Astrocyte (in vitro differentiated cells and primary cell): ENCODE measurements at regions not wholly inside any gene's neighbourhood (a gene's known extent, or its start where the extent isn't known, plus 50 kb on each side); places are given as distances from the start of the nearest gene placed in this dataset.

Experiments used
- EZH2 ChIP-seq: IDR thresholded peaks from 2 replicates; pipeline ENCODE4 v1.6.1; 2012; ENCODE audit warnings: mild to moderate bottlenecking, low read length, inconsistent platforms; ENCODE audit not compliant: insufficient read depth
- TF ChIP-seq, protein P1 (sequence below): IDR thresholded peaks from 2 replicates; pipeline ENCODE4 v1.5.1; 2011; ENCODE audit warnings: low read depth, mild to moderate bottlenecking, inconsistent platforms, low read length, moderate library complexity; ENCODE audit not compliant: insufficient read depth

DNA sequence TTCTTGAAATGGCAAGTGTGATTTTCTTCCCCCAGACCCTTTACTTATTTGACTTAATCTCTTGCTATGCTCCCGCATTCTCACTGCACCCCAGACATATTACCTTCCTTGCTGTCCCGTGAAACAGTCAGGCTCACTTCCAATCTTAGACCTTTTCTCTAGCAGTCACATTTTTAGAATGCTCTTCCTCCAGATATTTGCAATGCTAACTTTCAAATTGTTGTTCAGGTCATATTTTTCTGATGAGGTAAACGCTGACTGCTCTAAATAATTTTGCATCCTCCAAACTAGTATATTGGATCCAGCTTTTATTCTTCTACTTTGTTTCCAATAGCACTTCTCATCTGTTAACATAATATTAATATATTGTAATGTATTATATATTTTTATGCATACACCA lies 648.2 kb upstream of the NEGR1 start:
- TF ChIP-seq, protein P1, sequence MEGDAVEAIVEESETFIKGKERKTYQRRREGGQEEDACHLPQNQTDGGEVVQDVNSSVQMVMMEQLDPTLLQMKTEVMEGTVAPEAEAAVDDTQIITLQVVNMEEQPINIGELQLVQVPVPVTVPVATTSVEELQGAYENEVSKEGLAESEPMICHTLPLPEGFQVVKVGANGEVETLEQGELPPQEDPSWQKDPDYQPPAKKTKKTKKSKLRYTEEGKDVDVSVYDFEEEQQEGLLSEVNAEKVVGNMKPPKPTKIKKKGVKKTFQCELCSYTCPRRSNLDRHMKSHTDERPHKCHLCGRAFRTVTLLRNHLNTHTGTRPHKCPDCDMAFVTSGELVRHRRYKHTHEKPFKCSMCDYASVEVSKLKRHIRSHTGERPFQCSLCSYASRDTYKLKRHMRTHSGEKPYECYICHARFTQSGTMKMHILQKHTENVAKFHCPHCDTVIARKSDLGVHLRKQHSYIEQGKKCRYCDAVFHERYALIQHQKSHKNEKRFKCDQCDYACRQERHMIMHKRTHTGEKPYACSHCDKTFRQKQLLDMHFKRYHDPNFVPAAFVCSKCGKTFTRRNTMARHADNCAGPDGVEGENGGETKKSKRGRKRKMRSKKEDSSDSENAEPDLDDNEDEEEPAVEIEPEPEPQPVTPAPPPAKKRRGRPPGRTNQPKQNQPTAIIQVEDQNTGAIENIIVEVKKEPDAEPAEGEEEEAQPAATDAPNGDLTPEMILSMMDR, result no peak
- no peak for TF ChIP-seq EZH2
